Ovary (tissue), 3 donors: ENCODE measurements at regions not wholly inside any gene's neighbourhood (a gene's known extent, or its start where the extent isn't known, plus 50 kb on each side); places are given as distances from the start of the nearest gene placed in this dataset.

Experiments used
- CTCF ChIP-seq, 3 donors: fragments of 450-650 bp in 2 of 3; fragments of 200-600 bp in 1 of 3; IDR thresholded peaks; one replicate each; pipeline versions ENCODE4 v1.5.1 to v1.8.0; 2016 to 2022; ENCODE audit warnings: antibody characterized with exemption in 3 of 3, mild to moderate bottlenecking in 1 of 3
- POLR2A ChIP-seq: fragments of 450-650 bp; IDR thresholded peaks from one replicate; pipeline ENCODE4 v1.6.1; 2017; ENCODE audit warnings: antibody characterized with exemption, mild to moderate bottlenecking, moderate library complexity
- donor health status: DM: no; HTN: no; CAD: no.

GRCh38 chr14:104297721-104298401 lies 159.5 kb downstream of the KIF26A start:
- TF ChIP-seq CTCF (IDR thresholded peaks at IDR 0.05) (no peak), POLR2A (no peak)
